ENCODE measurements at regions not wholly inside any gene's neighbourhood (a gene's known extent, or its start where the extent isn't known, plus 50 kb on each side); places are given as distances from the start of the nearest gene placed in this dataset.

DNA sequence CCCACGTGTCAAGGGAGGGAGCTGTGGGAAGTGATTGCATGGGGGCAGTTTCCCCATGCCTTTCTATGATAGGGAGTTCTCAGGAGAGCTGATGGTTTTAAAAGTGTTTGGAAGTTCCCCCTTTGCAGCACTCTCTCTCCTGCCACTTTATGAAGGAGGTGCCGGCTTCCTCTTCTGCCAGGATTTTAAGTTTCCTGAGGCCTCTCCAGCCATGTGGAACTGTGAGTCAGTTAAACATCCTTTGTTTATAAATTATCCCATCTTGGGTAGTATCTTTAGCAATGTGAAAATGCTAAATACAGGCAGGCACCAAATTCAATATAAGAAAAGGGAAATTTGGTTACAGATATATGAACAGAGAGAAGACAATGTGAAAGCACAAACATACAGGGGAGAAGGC is 96.4 kb upstream of the EPHA7 start:
- BruUV-seq (replicated peaks): no TSS peak
- intact Hi-C loops (cut with micrococcal nuclease) (no loop called here), dilution Hi-C loops (cut with MboI; ENCODE audit: extremely low pct_ligation_motif_present, low sequenced_read_pairs) (no loop called here)
- Histone ChIP-seq H3K9me1 (replicated peaks; ENCODE audit: control insufficient read depth, extremely low read depth, insufficient read depth, low read length) (no peaks in the 10 kb centered on the region), H3K27ac (ENCODE audit: insufficient read depth, low read depth, low read length) (no peak overlapping the region), H4K20me1 (replicated peaks; ENCODE audit: control insufficient read depth, extremely low read depth, insufficient read depth, low read length) (no peaks in the 10 kb centered on the region), H3K4me3 (replicated peaks in 1 of 3; ENCODE audit: insufficient read depth in 1 of 3, low read depth in 1 of 3, low read length in 3 of 3) (no peak overlapping the region), H3K9me3 (replicated peaks; ENCODE audit: control insufficient read depth, insufficient read depth, low read length) (no peaks in the 10 kb centered on the region), H3K4me2 (ENCODE audit: insufficient read depth, low read length) (no peak overlapping the region), H2AFZ (ENCODE audit: low read depth, low read length) (no peak overlapping the region), H3K9ac (replicated peaks; ENCODE audit: extremely low read depth, insufficient read depth, low read length) (no peak overlapping the region), H3K79me2 (ENCODE audit: control insufficient read depth, insufficient read depth, low read length) (no peaks in the 10 kb centered on the region), H3K36me3 (ENCODE audit: control insufficient read depth in 2 of 2, extremely low read depth in 1 of 2, insufficient read depth in 2 of 2, low read length in 2 of 2) (no peaks in the 10 kb centered on the region), H3K27me3 (ENCODE audit: control insufficient read depth in 2 of 2, insufficient read depth in 2 of 2, low read length in 2 of 2) (no peaks in the 10 kb centered on the region), H3K4me1 (ENCODE audit: control insufficient read depth, extremely low read depth, insufficient read depth, low read length) (no peaks in the 10 kb centered on the region)
- POLR2A ChIA-PET: no interaction called here
- no peak for TF ChIP-seq JUN (IDR thresholded peaks at IDR 0.05; ENCODE audit: borderline replicate concordance, insufficient read depth, insufficient read length, low read depth)
- TF ChIP-seq POLR2A (IDR thresholded peaks at IDR 0.05; ENCODE audit: low read depth, low read length): no peak
- TF ChIP-seq POLR2AphosphoS5 (IDR thresholded peaks at IDR 0.05; ENCODE audit: insufficient read depth, low read depth, low read length): no peak
- TF ChIP-seq, protein P1, sequence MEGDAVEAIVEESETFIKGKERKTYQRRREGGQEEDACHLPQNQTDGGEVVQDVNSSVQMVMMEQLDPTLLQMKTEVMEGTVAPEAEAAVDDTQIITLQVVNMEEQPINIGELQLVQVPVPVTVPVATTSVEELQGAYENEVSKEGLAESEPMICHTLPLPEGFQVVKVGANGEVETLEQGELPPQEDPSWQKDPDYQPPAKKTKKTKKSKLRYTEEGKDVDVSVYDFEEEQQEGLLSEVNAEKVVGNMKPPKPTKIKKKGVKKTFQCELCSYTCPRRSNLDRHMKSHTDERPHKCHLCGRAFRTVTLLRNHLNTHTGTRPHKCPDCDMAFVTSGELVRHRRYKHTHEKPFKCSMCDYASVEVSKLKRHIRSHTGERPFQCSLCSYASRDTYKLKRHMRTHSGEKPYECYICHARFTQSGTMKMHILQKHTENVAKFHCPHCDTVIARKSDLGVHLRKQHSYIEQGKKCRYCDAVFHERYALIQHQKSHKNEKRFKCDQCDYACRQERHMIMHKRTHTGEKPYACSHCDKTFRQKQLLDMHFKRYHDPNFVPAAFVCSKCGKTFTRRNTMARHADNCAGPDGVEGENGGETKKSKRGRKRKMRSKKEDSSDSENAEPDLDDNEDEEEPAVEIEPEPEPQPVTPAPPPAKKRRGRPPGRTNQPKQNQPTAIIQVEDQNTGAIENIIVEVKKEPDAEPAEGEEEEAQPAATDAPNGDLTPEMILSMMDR (IDR thresholded peaks at IDR 0.05; ENCODE audit: extremely low read depth in 1 of 2, insufficient read depth in 1 of 2, low read depth in 1 of 2, low read length in 2 of 2): no peak
- TF ChIP-seq EZH2 (IDR thresholded peaks at IDR 0.05; ENCODE audit: borderline replicate concordance, low read depth, low read length, severe bottlenecking): no peak
- no peak for TF ChIP-seq MYC (IDR thresholded peaks at IDR 0.05; ENCODE audit: low read depth, low read length)
- TF ChIP-seq GATA2 (IDR thresholded peaks at IDR 0.05; ENCODE audit: insufficient read depth, insufficient read length, low read depth, low read length): no peak
- TF ChIP-seq FOS (IDR thresholded peaks at IDR 0.05; ENCODE audit: borderline replicate concordance, insufficient read depth, low read length): no peak
- TF ChIP-seq, protein P2, sequence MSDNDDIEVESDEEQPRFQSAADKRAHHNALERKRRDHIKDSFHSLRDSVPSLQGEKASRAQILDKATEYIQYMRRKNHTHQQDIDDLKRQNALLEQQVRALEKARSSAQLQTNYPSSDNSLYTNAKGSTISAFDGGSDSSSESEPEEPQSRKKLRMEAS (IDR thresholded peaks at IDR 0.05; ENCODE audit: insufficient read depth, insufficient read length): no peak
- no peak for DNase-seq (ENCODE audit: low read depth, low spot score)
- no peak for FAIRE-seq
- CTCF ChIA-PET: no interaction called here
